ENCODE measurements at regions not wholly inside any gene's neighbourhood (a gene's known extent, or its start where the extent isn't known, plus 50 kb on each side); places are given as distances from the start of the nearest gene placed in this dataset.

DNA sequence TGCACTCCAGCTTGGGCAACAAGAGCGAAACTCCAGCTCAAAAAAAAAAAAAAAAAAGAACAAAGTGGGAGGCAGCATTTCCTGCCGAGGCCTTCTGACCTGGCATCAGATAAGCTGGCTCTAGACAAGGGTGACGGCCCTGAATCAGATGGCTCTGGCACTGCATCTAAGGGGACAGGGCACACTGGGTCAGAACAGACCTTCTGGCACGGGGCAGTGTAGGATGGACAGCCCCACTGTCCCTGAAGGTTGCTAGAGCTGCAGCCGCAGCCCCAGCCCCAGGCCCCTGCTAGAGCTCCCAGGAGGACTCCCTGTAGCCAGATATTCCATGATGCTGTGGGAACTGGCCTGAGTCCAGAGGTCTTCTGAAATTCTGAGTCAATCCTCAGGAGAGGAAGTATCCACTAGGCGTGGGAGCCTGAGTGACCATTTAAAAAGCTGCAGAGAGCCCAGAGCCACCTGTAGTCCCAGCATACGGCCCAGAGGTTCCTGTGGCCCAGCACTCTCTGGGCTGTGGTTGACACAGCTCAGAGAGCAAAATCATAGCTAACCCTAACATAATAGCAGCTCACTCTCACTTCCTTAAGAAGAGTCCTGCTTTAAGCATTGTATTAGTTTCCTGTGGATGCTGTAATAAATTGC lies 69.2 kb upstream of the MFGE8 start (continued):
- TF ChIP-seq, protein P1, sequence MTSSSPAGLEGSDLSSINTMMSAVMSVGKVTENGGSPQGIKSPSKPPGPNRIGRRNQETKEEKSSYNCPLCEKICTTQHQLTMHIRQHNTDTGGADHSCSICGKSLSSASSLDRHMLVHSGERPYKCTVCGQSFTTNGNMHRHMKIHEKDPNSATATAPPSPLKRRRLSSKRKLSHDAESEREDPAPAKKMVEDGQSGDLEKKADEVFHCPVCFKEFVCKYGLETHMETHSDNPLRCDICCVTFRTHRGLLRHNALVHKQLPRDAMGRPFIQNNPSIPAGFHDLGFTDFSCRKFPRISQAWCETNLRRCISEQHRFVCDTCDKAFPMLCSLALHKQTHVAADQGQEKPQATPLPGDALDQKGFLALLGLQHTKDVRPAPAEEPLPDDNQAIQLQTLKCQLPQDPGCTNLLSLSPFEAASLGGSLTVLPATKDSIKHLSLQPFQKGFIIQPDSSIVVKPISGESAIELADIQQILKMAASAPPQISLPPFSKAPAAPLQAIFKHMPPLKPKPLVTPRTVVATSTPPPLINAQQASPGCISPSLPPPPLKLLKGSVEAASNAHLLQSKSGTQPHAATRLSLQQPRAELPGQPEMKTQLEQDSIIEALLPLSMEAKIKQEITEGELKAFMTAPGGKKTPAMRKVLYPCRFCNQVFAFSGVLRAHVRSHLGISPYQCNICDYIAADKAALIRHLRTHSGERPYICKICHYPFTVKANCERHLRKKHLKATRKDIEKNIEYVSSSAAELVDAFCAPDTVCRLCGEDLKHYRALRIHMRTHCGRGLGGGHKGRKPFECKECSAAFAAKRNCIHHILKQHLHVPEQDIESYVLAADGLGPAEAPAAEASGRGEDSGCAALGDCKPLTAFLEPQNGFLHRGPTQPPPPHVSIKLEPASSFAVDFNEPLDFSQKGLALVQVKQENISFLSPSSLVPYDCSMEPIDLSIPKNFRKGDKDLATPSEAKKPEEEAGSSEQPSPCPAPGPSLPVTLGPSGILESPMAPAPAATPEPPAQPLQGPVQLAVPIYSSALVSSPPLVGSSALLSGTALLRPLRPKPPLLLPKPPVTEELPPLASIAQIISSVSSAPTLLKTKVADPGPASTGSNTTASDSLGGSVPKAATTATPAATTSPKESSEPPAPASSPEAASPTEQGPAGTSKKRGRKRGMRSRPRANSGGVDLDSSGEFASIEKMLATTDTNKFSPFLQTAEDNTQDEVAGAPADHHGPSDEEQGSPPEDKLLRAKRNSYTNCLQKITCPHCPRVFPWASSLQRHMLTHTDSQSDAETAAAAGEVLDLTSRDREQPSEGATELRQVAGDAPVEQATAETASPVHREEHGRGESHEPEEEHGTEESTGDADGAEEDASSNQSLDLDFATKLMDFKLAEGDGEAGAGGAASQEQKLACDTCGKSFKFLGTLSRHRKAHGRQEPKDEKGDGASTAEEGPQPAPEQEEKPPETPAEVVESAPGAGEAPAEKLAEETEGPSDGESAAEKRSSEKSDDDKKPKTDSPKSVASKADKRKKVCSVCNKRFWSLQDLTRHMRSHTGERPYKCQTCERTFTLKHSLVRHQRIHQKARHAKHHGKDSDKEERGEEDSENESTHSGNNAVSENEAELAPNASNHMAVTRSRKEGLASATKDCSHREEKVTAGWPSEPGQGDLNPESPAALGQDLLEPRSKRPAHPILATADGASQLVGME (CRISPR knock-in tag; IDR thresholded peaks at IDR 0.05): no peak
- TF ChIP-seq MTA1 (IDR thresholded peaks at IDR 0.05; ENCODE audit: borderline replicate concordance) (0 out of 2 replicates have a peak, but pooled peaks have one; percentile 20), NUFIP1 (IDR thresholded peaks at IDR 0.05; ENCODE audit: partially characterized antibody) (no peak), ZNF384 (IDR thresholded peaks at IDR 0.05; ENCODE audit: low read depth, low read length) (peak; percentile 74; the same call in 1 of the 2 replicates), PTRF (tag; IDR thresholded peaks at IDR 0.05) (0 out of 2 replicates have a peak, but pooled peaks have one; percentile 52), GATA2 (CRISPR knock-in tag; IDR thresholded peaks at IDR 0.05) (no peak), L3MBTL2 (IDR thresholded peaks at IDR 0.05) (0 out of 2 replicates have a peak, but pooled peaks have one; percentile 27), MTA3 (IDR thresholded peaks at IDR 0.05; ENCODE audit: borderline replicate concordance) (0 out of 2 replicates have a peak, but pooled peaks have one; percentile 47), JUND (IDR thresholded peaks at IDR 0.05; ENCODE audit: borderline replicate concordance, low read depth, low read length) (0 out of 2 replicates have a peak, but pooled peaks have one; percentile 5), JUND (tag; IDR thresholded peaks at IDR 0.05; ENCODE audit: borderline replicate concordance, low read depth, low read length) (0 out of 3 replicates have a peak, but pooled peaks have one; percentile 8), ZNF239 (CRISPR knock-in tag; IDR thresholded peaks at IDR 0.05) (no peak), SPI1 (IDR thresholded peaks at IDR 0.05; ENCODE audit: borderline replicate concordance, low read depth, low read length) (peak; percentile 78), ZNF76 (CRISPR knock-in tag; IDR thresholded peaks at IDR 0.05; ENCODE audit: borderline replicate concordance) (no peak), OTX1 (CRISPR knock-in tag; IDR thresholded peaks at IDR 0.05) (no peak), SMARCE1 (IDR thresholded peaks at IDR 0.05) (peak; percentile 46; the same call in 1 of the 2 replicates), NR2C2 (CRISPR knock-in tag; IDR thresholded peaks at IDR 0.05) (no peak), NR2C2 (tag; IDR thresholded peaks at IDR 0.05) (no peak; the same call in 1 of the 2 replicates), KAT2B (IDR thresholded peaks at IDR 0.05; ENCODE audit: low read depth, low read length) (no peak), ZNF584 (CRISPR knock-in tag; IDR thresholded peaks at IDR 0.05; ENCODE audit: low read depth) (peak; percentile 76), ELF4 (CRISPR knock-in tag; IDR thresholded peaks at IDR 0.05) (0 out of 2 replicates have a peak, but pooled peaks have one; percentile 67), BRCA1 (IDR thresholded peaks at IDR 0.05) (no peak), BRCA1 (CRISPR knock-in tag; IDR thresholded peaks at IDR 0.05) (no peak), NCOA6 (IDR thresholded peaks at IDR 0.05) (no peak)
- TF ChIP-seq, protein P2, sequence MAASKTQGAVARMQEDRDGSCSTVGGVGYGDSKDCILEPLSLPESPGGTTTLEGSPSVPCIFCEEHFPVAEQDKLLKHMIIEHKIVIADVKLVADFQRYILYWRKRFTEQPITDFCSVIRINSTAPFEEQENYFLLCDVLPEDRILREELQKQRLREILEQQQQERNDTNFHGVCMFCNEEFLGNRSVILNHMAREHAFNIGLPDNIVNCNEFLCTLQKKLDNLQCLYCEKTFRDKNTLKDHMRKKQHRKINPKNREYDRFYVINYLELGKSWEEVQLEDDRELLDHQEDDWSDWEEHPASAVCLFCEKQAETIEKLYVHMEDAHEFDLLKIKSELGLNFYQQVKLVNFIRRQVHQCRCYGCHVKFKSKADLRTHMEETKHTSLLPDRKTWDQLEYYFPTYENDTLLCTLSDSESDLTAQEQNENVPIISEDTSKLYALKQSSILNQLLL (CRISPR knock-in tag; IDR thresholded peaks at IDR 0.05; ENCODE audit: borderline replicate concordance): no peak

Data from K562 (cell line).